Activated CD8-positive, alpha-beta memory T cell treated with anti-CD3 and anti-CD28 coated beads, Interleukin-2, amount 50 U/mL, for 4 hours (primary cell): ENCODE measurements at regions not wholly inside any gene's neighbourhood (a gene's known extent, or its start where the extent isn't known, plus 50 kb on each side); places are given as distances from the start of the nearest gene placed in this dataset.
"Not testable (repeated sequence)": the region's sequence is repeated elsewhere in the genome, so short reads cannot be mapped to it uniquely, and the experiment has no call there.

ENCODE experiments used
- DNase-seq: peaks from one replicate; pipeline ENCODE4 v3.0.0-alpha.2; 2020

DNA sequence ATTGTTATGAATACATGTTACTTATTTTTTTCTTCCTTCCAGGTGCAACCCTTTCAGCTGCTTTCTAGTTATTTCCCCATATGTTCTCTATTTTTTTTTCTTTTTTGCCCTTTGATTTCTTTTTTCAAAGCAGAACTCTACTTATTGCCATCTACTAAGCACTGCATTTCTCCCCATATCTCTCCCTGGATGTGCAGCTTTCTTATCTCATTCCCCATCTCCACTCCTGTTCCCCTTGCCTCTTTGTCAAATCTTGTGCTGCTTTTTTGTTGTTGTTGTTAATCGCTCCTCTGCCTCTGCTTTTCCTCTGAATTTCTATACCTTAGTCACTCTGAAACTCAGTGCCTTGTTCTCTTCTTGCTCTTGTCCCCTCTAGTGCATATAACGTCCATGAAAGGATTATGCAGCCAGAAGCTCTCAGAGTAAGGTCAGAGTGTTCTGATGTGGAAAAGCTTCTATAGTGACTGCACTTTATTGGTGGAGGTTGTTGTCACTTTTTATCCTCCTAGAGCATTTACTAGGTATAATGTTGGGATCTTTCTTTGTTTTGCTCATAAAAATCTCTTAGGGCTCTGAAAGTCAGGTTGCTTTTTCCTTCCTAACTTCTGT is 51.1 kb upstream of the JADE1 start:
- no peak for DNase-seq

DNA sequence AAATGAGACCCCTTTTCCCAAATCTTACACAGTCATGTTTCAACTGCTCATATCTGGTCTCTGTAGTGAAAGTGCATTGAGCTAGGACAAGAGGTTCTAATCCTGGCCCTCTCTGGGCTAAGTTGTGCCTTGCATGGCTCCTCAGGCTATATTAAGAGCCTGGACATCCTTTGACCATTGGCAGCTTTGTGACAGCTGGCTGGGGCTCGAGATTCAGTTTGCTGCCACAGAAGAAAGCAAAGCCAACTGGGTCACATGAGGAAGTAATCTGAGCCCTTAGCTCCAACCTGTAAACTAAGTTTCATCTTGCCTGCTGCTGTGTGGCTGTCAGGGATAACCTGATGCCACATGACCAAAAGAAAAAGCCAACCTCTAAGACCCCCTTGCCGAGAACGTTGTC is 51.8 kb upstream of the JADE1 start:
- no peak for DNase-seq

DNA sequence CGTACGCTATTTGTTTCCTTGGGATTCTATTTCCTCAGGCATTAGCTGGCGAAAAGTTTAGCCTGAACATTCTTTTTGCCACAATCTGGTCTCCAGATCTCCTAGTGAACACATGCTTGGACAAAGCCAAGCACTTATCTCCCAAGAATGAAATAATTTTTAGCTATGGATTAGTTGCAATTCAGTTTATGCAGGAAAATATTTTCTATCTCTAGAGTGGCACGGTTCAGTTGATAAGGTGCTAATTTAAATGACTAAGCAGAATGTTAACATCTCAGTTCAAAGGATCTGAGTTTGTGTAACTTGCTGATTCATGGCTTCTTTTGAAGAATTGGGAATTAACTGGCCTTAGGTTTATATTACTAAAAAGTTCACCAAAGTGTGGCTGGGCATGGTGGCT is 58.1 kb upstream of the JADE1 start:
- no peak for DNase-seq

DNA sequence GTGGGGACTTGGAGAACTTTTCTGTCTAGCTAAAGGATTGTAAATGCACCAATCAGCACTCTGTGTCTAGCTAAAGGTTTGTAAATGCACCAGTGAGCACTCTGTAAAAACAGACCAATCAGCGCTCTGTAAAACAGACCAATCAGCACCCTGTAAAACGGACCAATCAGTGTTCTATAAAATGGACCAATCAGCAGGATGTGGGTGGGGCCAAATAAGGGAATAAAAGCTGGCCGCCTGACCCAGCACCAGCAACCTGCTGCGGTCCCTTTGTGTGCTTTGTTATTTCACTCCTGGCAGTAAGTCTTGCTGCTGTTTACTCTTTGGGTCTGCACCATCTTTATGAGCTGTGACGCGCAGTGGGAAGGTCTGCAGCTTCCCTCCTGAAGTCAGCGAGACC is 67.8 kb upstream of the JADE1 start:
- DNase-seq: not testable (repeated sequence)

DNA sequence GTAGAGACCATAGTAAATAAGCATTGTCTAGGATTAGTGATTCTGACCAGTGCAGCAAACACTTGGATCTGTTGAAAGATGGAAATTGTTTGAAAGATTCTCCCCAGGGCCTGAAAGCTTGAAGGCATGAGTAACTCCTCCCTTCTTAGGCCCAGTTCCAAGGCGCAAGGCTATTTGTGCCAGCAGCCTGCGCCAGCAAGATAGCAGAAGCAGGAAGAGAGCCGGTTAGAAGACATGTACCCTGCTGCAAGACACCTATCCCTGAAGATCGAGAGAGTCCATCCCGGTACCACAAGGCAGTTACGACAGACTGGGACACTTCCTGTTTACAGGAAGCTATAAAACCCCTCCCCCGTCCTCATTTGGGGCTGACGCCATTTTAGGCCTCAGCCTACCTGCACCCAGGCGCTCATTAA is 72.4 kb upstream of the JADE1 start:
- DNase-seq: no peak

DNA sequence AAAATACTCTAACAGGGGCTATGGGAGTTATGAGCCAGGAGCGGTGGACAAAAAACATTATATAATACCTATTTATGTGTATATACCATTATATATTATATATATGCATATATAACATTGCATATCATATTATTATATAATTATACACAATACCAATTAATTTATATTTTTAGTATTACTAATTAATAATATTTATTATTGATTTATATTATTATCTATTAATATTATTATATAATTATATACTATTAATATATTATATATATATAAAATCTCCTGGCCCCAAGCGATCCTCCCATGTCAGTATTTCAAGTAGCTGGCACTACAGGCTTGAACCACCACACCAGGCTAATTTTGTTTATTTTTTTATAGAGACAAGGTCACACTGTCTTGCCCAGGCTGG is 73.8 kb upstream of the JADE1 start:
- no peak for DNase-seq

DNA sequence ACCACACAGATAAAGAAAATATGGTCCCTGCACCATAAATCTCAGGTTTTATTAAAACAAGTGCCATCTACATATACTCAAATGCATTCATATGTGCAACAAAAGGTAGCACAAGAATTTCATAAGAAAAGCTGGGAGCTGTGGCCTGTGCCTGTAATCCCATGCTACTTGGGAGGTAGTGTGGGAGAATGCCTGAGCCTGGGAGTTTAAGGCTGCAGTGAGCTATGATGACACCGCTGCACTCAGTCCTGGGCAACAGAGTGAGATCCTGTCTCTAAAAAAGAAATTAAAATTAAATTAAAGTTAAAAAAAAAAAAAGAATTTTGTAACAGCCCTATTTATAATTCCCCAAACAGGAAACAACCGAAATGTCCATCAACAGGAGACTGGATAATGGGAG is 81.3 kb upstream of the JADE1 start:
- DNase-seq: no peak

DNA sequence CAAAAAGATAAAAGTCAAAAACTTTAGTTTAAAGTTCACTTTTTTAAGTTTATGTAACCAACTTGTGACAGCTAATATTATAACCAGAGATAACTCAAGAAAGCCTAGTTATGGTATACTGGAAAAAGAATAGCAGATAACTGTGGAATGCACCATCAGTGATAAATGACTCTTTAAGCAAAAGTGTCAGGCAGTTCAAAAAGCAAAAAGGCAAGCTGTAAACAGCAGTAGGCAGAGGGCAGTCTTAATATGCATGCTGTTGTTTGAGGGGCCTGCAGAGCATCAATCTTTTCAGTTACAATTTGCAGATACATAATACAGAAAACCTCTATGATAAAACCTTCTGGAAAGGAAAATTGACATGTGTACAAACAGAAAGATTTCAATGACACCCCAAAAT is 81.8 kb upstream of the JADE1 start:
- DNase-seq: no peak

DNA sequence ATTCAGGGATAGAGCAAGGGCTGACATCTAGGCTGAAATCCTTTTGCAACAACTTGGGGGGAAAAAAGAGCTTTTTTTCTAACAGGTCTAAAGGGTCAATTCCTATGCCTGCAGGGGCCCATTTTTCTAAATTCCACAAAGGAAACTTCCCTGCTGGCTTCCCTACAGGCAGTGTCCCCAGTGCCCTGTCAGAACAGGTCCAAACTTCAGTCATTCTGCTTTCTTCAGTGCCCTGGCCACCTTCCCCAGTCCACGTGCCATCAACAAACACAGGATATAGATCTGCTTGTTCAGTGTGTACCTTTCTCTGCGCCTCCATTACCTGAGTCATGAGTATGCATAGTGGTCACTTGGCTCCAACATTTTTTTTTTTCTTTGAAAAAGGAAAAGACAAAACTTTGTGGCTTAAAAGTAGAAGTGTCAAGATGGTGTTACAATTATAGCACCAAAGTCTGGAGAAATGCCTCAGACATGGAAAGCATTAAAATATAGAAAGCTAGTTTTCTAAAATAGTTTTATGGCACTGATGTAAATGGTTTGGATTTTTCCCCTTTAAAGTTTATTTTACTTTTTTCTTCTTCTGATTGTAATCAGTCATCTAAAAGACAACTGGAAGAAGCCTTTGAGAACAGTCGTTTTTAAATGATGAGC is 84.0 kb upstream of the JADE1 start:
- DNase-seq: no peak

DNA sequence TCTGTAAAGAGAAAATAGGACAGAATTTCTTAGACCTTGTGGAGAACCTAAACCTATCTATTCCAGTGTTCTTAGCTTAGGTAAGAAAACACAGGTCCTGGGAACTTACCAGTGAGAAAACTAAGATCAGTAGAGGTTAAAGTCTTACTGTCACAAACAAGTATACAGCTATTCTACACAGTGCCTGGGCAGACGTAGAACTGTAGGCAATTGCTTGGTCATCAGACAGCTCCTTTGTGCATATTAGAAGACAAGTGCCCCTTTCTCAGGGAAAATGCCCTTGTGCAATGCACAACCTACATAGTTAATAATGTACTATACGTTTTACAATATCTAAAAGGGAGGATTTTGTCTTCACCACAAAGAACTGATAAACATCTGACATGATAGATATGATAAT is 86.6 kb upstream of the JADE1 start:
- no peak for DNase-seq

DNA sequence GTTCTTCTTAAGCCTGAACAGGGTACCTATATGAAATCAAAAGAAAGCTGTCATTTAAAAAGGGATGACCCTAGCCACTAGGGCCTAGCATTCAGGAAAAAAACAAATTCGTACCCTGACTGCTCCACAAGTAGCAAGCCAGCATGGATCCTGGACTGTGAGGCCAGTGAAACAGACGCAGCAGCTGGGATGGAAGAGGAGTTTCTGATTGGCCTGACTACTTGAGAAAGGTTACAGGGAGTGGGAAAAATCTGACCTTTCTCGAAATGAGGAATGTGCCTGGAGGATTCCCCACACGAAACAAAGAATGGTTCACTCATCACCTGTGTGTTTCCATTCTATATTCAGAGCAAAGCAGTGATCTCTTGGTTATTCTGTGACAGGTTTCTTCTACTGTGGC is 87.6 kb upstream of the JADE1 start:
- no peak for DNase-seq

DNA sequence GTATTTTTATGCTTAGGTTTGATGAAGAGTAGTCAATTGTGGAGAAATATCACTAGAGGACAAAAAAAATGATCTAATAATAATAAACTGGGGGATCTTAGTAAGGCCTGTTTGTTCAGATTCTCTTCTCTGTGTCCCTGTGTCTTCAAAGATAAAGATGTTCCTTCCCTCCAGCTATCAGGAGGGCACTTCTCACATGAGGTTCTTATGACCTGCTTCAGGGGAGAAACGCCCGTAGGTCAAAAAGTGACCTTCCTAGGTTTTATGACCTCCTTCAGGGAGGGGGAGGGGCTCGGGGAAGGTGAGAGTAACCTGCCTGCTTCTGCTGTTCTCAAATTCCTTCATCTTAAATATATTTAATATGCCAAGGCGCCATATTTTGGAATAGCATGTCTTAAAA is 89.2 kb upstream of the JADE1 start:
- DNase-seq: no peak

DNA sequence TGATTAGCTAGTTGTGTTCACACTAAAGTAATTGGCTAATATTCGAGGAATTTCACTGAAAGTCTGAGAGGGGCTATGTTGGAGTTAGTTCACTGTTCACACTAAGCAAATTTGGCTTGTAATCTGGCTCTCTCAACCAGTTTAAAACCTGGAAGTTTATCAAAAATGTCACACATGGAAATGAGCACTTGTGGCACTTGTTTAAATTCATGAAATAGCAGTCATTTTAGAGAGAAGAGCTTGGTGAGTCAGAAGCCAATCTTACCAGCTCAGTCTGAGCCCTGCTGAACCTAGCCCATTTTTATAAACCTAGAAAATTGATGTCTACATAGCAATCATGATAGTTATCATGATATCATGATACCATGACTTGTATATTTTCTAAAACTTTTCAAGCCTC is 90.7 kb upstream of the JADE1 start:
- DNase-seq: no peak

DNA sequence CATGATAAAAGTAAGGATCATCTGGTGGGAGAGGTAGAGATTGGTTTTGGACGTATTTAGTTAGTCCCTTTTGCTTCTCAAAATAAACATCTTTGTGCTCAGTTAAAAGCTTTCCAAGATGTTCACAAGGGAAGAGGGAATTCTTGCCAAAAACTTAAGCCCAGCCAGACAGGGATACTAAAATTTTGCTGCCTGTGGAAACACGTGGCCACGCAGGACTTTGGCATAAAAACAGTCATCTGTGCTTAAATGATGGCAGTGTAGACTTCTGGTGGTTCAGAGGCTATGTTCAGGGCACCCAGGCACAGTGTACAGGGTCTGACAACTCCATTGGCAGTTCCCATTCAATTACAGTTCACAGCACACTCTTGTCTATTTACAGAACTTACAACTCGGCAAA is 93.2 kb upstream of the JADE1 start:
- DNase-seq: no peak

DNA sequence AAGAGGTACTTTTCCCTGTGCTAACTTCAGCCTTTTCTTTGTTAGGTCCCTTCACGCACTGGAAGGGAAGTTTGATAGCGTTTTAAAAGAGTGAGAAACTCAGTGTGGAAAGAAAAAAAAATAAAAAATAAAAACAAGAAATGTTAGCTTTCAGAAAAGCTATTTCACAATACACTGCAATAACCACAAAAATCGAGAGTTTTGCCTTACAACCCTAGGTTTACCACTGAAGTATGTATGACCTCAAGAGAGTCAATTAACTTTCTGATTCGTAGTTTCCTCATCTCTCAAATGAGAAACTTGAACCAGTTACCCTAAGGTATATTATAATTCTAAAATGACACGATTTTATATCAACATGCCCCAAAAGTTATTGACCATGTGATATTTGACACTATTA is 93.9 kb upstream of the JADE1 start:
- DNase-seq: no peak

DNA sequence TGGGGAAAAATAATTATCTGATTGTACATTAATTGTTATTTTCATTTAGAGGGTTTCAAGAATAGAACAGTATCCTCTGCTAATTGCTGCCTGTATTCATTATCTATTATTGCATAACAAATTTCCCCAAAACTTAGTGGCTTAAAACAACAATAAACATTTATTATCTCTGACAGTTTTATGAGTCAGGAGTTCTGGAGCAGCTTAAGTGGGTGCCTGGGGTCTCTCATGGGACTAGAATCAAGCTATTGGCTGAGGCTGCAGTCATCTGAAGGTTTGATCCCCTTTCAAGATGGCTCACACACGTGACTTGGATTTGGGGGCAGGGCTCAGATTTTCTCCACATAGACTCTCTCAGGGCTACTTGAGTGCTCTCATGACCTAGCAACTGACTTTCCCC is 98.1 kb upstream of the JADE1 start:
- DNase-seq: no peak

DNA sequence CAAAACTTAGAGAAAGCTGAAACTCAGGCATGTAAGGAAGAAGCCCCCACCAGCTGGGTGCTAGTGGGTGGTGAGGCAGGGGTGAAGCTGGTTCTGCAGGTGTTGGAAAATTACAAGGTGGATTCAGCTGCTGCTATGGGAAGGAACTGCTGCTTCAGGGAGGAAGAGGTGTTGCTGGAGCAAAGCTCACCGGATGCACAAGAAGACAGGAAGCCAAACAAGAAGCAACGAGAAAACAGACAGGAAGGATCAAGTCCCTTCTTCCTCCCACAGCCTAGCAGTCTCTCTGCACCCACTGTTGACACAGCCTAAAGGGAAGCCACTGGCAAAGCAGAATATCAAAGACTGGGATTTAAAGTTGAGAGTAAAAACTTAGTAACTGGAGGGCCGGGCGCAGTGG is 100.2 kb upstream of the JADE1 start:
- no peak for DNase-seq

DNA sequence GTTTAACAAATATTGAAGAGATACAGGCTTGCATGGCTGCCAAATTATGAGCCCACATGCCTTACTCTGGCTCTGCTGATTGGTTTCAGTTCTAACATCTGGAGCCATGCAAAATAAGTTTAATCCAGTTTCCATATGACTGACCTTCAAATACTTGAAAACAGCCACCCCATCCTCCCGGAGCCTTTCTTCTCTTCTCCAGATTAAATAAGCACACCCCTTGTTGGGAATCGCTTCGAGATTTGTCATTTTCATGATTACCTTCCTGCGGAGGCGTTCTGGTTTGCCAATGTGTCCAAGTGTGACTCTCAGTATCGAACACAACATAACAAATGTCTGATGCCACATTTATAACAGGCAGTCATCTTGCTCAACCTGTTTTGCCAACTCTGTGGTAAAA is 101.6 kb upstream of the JADE1 start:
- no peak for DNase-seq

DNA sequence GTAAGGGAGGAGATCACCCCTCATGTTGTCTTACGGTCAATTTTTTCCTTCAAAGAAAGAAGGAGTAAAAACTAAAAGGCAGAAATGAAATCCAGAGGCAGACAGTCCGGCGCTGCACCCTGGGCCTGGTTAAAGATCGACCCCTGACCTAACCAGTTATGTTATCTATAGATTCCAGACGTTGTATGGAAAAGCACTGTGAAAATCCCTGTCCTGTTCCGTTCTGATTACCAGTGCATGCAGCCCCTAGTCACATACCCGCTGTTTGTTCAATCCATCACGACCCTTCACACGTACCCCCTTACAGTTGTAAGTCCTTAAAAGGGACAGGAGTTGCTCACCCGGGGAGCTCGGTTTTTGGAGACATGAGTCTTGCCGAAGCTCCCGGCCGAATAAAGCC is 105.6 kb upstream of the JADE1 start:
- no peak for DNase-seq

DNA sequence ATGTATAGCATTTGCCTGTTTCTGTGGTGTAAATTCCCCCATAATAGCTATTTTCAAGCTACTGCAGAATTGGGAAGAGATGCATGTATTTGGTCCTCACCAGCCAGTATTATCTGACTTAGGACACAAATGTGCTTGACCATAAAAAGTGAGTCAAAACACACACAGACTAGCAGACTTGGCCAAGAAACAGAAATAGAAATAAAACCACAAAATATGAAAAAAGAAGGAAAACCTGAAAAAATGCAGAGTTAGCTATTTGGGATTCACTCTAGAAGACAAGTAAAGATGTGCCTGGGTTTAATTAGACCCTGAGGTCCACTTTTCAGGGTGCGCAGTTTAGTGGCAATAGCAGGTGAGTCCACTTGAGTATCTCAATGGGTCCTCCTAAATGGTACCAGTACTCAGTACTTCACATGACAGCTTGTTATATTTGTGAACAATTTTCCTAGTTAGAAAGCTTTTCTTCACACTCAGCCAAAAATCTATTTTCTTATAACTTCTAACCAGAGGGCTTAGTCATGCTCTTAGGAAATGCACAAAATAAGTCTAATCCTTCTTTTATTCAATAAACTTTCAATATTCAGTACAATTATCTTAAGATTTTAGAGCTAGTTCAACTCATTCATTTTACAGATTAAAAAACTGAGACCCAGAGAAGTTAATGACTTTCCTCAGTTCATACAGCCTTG is 108.7 kb upstream of the JADE1 start:
- DNase-seq: no peak

DNA sequence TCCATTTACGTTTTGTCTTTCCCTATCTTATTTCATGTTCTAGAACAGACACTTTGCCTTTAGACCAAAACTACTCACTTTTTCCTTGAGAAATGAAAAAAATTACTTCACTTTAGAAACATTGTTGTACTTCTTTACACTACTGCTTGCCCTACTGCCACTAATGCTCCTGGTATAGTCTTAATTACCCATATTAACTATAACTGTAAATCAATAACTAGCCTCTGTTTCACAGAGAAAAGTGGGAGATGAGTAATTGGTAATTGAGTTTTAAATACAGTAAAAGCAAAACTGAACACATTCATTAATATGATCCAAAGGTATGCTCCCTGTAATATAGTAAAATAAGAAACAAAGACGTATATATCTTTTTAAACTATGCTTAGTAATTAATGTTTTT is 111.1 kb upstream of the JADE1 start:
- no peak for DNase-seq

DNA sequence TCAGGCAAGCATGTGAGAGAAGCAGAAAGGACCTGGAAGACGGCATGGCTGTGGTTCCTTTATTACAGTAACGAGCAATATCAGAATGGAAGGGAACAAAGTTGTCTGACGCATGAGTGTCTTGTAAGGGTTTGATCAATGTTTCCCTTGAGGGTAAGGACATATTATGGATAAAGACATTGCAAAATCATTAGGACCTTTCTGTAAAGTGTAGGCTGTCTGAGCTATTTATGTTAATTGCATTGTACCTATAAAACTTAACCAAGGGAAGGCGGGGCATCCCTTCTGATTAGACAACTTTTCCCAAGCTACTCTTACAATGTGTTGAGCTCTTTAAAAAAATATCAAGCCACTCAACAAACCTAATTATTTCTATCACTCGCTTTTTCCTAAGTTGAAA is 112.2 kb upstream of the JADE1 start:
- no peak for DNase-seq

DNA sequence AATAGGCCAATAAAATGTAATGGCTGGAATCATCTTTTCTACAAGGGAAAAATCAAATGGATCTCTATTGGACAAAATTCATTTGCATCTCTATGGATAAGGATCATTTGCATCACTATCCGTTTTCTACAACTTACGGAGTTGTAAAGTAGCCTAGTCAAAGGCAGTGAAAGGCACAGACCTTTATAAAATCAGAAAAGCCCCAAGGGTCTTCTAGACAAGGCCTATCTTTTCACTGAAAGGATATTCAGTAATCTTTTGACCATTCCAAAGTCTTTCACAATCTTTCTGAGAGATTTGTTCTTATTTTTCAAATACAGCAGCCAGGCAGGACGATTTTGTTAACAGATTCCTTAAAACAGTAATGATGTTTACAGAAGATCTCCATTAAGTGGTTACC is 119.5 kb upstream of the JADE1 start:
- no peak for DNase-seq

DNA sequence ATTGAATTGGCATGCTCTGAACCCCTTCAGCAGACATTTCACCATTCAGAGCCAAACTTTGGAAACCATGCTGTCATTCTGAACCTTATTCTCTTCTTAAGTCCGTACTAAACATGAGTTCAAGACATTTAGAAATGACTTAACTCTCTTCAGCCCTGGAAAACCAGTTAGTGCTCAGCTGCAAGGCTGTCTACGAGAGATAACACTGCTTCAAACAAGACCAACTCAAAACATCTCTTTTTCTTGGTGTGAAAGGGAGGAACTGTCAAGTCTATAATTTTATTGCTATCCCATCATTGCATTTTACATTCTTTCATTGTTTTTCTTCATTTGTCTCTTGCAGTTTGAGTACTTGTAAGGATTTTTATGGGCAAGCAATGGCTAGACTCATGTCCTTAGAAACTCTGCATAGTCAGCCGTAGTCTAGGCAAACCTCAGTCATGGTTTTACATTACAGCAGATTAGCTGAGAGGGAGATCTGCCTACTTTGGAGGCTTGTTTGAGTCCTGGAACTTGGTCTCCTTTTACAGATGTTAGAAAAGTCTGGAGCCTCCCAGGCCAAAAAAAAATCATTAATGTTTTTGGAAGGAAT is 120.6 kb upstream of the JADE1 start:
- no peak for DNase-seq
